ENCODE measurements at regions not wholly inside any gene's neighbourhood (a gene's known extent, or its start where the extent isn't known, plus 50 kb on each side); places are given as distances from the start of the nearest gene placed in this dataset.

GRCh38 chr10:29199339-29199738 lies 89.5 kb upstream of the LYZL1 start:
- no peak for TF ChIP-seq ZBTB11 (tag by site-specific recombination; conservative IDR thresholded peaks at IDR 0.05; ENCODE audit: low read depth)
- no peak for TF ChIP-seq ATF2 (tag by site-specific recombination; IDR thresholded peaks at IDR 0.05; ENCODE audit: low read depth)
- no peak for TF ChIP-seq CTCF (tag by site-specific recombination; IDR thresholded peaks at IDR 0.05)
- no peak for TF ChIP-seq ZNF530 (tag by site-specific recombination; IDR thresholded peaks at IDR 0.05; ENCODE audit: low read depth)
- no peak for TF ChIP-seq ZNF645 (tag by site-specific recombination; IDR thresholded peaks at IDR 0.05)
- TF ChIP-seq ZBTB8A (tag by site-specific recombination; IDR thresholded peaks at IDR 0.05) = no peak
- no peak for TF ChIP-seq ZNF146 (tag by site-specific recombination; IDR thresholded peaks at IDR 0.05)
- no peak for TF ChIP-seq ZNF148 (tag by site-specific recombination; IDR thresholded peaks at IDR 0.05; ENCODE audit: borderline replicate concordance)
- no peak for TF ChIP-seq REST (tag by site-specific recombination; IDR thresholded peaks at IDR 0.05)
- TF ChIP-seq ZNF639 (tag by site-specific recombination; IDR thresholded peaks at IDR 0.05) = no peak
- TF ChIP-seq ZNF24 (tag by site-specific recombination; IDR thresholded peaks at IDR 0.05) = no peak
- TF ChIP-seq ZXDB (tag by site-specific recombination; IDR thresholded peaks at IDR 0.05) = no peak
- no peak for TF ChIP-seq SP2 (tag by site-specific recombination; IDR thresholded peaks at IDR 0.05)
- no peak for TF ChIP-seq BCL6B (tag by site-specific recombination; IDR thresholded peaks at IDR 0.05)
